ENCODE measurements at regions not wholly inside any gene's neighbourhood (a gene's known extent, or its start where the extent isn't known, plus 50 kb on each side); places are given as distances from the start of the nearest gene placed in this dataset.
"Not testable (repeated sequence)": the region's sequence is repeated elsewhere in the genome, so short reads cannot be mapped to it uniquely, and the experiment has no call there.

DNA sequence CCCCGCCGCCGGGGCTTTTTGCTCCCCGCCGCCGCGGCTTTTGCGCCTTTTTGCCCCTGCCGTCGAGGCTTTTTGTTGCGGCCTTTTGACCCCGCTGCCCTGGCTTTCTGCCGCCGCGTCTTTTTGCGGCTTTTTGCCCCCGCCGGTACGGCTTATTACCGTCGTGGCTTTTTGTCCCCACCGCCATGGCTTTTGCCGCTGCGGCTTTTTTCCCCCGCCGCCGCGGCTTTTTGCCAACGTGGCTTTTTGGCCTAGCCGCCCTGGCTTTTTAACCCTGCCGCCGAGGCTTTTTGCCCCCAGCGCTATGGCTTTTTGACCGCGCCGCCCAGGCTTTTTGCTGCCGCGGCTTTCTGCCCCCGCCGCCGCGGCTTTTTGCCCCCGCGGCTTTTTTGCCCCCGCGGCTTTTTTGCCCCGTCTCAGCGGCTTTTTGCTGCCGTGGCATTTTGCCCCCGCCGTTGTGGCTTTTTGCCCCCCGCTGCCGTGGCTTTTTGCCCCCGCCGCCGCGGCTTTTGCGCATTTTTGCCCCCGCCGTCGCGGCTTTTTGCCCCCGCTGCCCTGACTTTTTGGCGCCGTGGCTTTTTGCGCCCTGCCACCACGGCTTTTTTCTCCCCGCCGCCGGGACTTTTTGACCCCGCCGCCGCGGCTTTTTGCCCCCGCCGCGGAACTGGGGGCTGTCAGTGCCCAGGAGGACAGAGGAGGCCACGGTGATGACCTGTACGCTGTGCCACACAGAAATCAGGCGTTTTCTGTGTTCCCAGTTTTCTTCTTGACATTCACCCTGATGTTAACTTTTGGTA is 4828.5 kb upstream of the OR11H1 start:
- not testable (repeated sequence) for H3K9me3 Mint-ChIP-seq (ENCODE audit: low read depth); H3K4me1 Mint-ChIP-seq (ENCODE audit: low read depth); H3K27me3 Mint-ChIP-seq (ENCODE audit: low read depth); H3K36me3 Mint-ChIP-seq (ENCODE audit: low read depth); H3K4me3 Mint-ChIP-seq (ENCODE audit: unreplicated experiment); H3K27ac Mint-ChIP-seq (ENCODE audit: unreplicated experiment)
- DNase-seq (ENCODE audit: low spot score): peak; percentile 37

GRCh38 chr22:10708175-10708574 is 4819.8 kb upstream of the OR11H1 start:
- H3K27ac Mint-ChIP-seq (ENCODE audit: unreplicated experiment); H3K36me3 Mint-ChIP-seq (ENCODE audit: low read depth); H3K27me3 Mint-ChIP-seq (ENCODE audit: low read depth); H3K4me3 Mint-ChIP-seq (ENCODE audit: unreplicated experiment); H3K4me1 Mint-ChIP-seq (ENCODE audit: low read depth); DNase-seq (ENCODE audit: low spot score): not testable (repeated sequence)
- peaks cover 18% of the 10 kb centered on the region for H3K9me3 Mint-ChIP-seq (ENCODE audit: low read depth)

DNA sequence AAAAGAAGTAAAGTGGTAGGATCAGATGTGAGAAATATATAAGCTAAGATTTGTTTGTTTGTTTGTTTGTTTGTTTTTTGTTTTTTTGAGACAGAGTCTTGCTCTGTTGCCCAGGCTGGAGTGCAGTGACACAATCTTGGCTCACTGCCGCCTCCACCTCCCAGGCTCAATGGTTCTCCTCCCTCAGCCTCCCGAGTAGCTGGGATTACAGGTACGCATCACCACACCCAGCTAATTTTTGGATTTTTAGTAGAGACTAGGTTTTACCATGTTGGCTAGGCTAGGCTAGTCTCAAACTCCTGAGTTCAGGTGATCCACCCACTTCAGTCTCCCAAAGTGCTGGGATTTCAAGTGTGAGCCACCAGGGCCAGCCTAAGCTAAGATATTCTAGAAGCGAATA is 4817.1 kb upstream of the OR11H1 start:
- H3K9me3 Mint-ChIP-seq (ENCODE audit: low read depth): peaks cover 38% of the 10 kb centered on the region
- not testable (repeated sequence) for H3K27me3 Mint-ChIP-seq (ENCODE audit: low read depth)

DNA sequence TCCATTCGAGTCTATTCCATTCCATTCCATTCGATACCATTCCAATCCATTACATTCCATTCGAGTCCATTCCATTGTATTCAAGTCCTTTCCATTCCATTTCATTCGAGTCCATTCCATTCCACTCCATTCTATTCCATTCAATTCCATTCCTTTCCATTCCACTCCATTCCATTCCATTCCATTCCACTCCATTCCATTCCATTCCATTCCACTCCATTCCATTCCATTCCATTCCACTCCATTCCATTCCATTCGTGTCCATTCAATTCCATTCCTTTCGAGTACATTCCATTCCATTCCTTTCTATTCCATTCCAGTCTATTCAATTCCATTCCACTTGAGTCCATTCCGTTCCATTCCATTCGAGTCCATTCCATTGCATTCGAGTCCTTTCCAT is 4805.2 kb upstream of the OR11H1 start:
- H3K36me3 Mint-ChIP-seq (ENCODE audit: low read depth): peaks cover 46% of the 10 kb centered on the region
- H3K27ac Mint-ChIP-seq (ENCODE audit: unreplicated experiment); H3K27me3 Mint-ChIP-seq (ENCODE audit: low read depth); DNase-seq (ENCODE audit: low spot score); H3K4me1 Mint-ChIP-seq (ENCODE audit: low read depth); H3K4me3 Mint-ChIP-seq (ENCODE audit: unreplicated experiment): not testable (repeated sequence)
- peaks cover 73% of the 10 kb centered on the region for H3K9me3 Mint-ChIP-seq (ENCODE audit: low read depth)

More for the DNA sequence above, 4817.1 kb upstream of the OR11H1 start:
- H3K36me3 Mint-ChIP-seq (ENCODE audit: low read depth); H3K4me3 Mint-ChIP-seq (ENCODE audit: unreplicated experiment); H3K4me1 Mint-ChIP-seq (ENCODE audit: low read depth); H3K27ac Mint-ChIP-seq (ENCODE audit: unreplicated experiment); DNase-seq (ENCODE audit: low spot score): not testable (repeated sequence)

DNA sequence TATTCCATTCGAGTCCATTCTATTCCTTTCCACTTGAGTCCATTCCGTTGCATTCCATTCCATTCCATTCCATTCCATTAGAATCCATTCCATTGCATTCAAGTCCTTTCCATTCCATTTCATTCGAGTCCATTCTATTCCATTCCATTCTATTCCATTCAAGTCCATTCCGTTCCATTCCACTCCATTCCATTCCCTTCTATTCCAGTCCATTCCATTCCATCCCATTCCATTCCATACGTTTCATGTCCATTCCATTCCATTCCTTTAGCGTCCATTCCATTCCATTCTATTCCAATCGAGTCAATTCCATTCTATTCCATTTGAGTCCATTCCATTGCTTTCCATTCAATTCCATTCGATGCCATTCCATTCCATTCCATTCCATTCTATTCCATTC is 4804.0 kb upstream of the OR11H1 start:
- not testable (repeated sequence) for H3K4me3 Mint-ChIP-seq (ENCODE audit: unreplicated experiment); H3K27ac Mint-ChIP-seq (ENCODE audit: unreplicated experiment); H3K4me1 Mint-ChIP-seq (ENCODE audit: low read depth); DNase-seq (ENCODE audit: low spot score); H3K27me3 Mint-ChIP-seq (ENCODE audit: low read depth)
- Mint-ChIP-seq H3K36me3 (ENCODE audit: low read depth) (peaks cover 53% of the 10 kb centered on the region), H3K9me3 (ENCODE audit: low read depth) (peaks cover 77% of the 10 kb centered on the region)

- peaks cover 65% of the 10 kb centered on the region for H3K9me3 Mint-ChIP-seq (ENCODE audit: low read depth)
- no peak overlapping the region for H3K4me3 Mint-ChIP-seq (ENCODE audit: unreplicated experiment)
- TF ChIP-seq, protein P1, sequence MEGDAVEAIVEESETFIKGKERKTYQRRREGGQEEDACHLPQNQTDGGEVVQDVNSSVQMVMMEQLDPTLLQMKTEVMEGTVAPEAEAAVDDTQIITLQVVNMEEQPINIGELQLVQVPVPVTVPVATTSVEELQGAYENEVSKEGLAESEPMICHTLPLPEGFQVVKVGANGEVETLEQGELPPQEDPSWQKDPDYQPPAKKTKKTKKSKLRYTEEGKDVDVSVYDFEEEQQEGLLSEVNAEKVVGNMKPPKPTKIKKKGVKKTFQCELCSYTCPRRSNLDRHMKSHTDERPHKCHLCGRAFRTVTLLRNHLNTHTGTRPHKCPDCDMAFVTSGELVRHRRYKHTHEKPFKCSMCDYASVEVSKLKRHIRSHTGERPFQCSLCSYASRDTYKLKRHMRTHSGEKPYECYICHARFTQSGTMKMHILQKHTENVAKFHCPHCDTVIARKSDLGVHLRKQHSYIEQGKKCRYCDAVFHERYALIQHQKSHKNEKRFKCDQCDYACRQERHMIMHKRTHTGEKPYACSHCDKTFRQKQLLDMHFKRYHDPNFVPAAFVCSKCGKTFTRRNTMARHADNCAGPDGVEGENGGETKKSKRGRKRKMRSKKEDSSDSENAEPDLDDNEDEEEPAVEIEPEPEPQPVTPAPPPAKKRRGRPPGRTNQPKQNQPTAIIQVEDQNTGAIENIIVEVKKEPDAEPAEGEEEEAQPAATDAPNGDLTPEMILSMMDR (IDR thresholded peaks at IDR 0.05): no peak
- peaks cover 47% of the 10 kb centered on the region for H3K36me3 Mint-ChIP-seq (ENCODE audit: low read depth)
- no peak overlapping the region for H3K27ac Mint-ChIP-seq (ENCODE audit: unreplicated experiment)
- H3K27me3 Mint-ChIP-seq (ENCODE audit: low read depth): no peaks in the 10 kb centered on the region
- no peaks in the 10 kb centered on the region for H3K4me1 Mint-ChIP-seq (ENCODE audit: low read depth)
- DNase-seq (ENCODE audit: low spot score): no peak
Measured at GRCh38 chr22:10727393-10727792, 4800.6 kb upstream of the OR11H1 start.

GRCh38 chr22:10729979-10730378 is 4798.0 kb upstream of the OR11H1 start:
- DNase-seq (ENCODE audit: low spot score); H3K27ac Mint-ChIP-seq (ENCODE audit: unreplicated experiment); H3K27me3 Mint-ChIP-seq (ENCODE audit: low read depth); H3K4me3 Mint-ChIP-seq (ENCODE audit: unreplicated experiment); H3K4me1 Mint-ChIP-seq (ENCODE audit: low read depth): not testable (repeated sequence)
- peaks cover 55% of the 10 kb centered on the region for H3K9me3 Mint-ChIP-seq (ENCODE audit: low read depth)
- peaks cover 33% of the 10 kb centered on the region for H3K36me3 Mint-ChIP-seq (ENCODE audit: low read depth)

DNA sequence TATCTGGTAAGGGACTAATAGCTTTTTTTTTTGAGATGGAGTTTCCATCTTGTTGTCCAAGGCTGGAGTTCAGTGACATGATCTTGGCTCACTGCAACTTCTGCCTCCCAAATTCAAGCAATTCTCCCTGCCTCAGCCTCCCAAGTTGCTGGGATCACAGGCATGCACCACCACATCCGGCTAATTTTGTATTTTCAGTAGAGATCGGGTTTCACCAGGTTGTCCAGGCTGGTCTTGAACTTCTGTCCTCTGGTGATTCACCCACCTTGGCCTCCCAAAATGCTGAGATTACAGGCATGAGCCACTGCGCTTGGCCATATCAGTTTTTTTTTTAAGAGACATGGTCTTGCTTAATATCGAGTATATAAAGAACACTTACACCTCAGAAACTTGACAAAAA is 4797.3 kb upstream of the OR11H1 start:
- not testable (repeated sequence) for H3K27ac Mint-ChIP-seq (ENCODE audit: unreplicated experiment); H3K4me1 Mint-ChIP-seq (ENCODE audit: low read depth); H3K4me3 Mint-ChIP-seq (ENCODE audit: unreplicated experiment); DNase-seq (ENCODE audit: low spot score); H3K27me3 Mint-ChIP-seq (ENCODE audit: low read depth)
- Mint-ChIP-seq H3K9me3 (ENCODE audit: low read depth) (peaks cover 61% of the 10 kb centered on the region), H3K36me3 (ENCODE audit: low read depth) (peaks cover 33% of the 10 kb centered on the region)

GRCh38 chr22:10731246-10731974 is 4796.6 kb upstream of the OR11H1 start:
- H3K4me1 Mint-ChIP-seq (ENCODE audit: low read depth); H3K27me3 Mint-ChIP-seq (ENCODE audit: low read depth); H3K4me3 Mint-ChIP-seq (ENCODE audit: unreplicated experiment); H3K27ac Mint-ChIP-seq (ENCODE audit: unreplicated experiment); DNase-seq (ENCODE audit: low spot score): not testable (repeated sequence)
- Mint-ChIP-seq H3K9me3 (ENCODE audit: low read depth) (peaks cover 61% of the 10 kb centered on the region), H3K36me3 (ENCODE audit: low read depth) (peaks cover 33% of the 10 kb centered on the region)

- H3K9me3 Mint-ChIP-seq (ENCODE audit: low read depth): peaks cover 55% of the 10 kb centered on the region
- H3K27me3 Mint-ChIP-seq (ENCODE audit: low read depth); H3K27ac Mint-ChIP-seq (ENCODE audit: unreplicated experiment); H3K4me3 Mint-ChIP-seq (ENCODE audit: unreplicated experiment); H3K36me3 Mint-ChIP-seq (ENCODE audit: low read depth); H3K4me1 Mint-ChIP-seq (ENCODE audit: low read depth); DNase-seq (ENCODE audit: low spot score): not testable (repeated sequence)
Measured at GRCh38 chr22:10735075-10735474, 4792.9 kb upstream of the OR11H1 start.

DNA sequence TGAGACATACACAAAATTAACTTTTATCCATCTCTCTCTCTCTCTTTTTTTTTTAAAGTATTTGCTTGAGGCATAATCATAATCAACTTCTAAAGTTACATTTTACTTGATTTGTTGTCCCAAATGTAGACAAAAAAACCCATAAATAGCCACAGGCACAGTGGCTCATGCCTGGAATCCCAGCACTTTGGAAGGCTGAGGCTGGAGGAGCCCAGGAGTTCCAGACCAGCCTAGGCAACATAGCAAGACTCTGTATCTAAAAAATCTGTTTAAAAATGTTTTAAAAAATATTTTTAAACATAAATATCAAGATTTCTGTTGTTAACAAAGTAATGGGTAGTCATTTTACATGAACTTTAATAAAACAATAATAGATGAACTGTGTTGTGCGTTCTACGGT is 4791.1 kb upstream of the OR11H1 start:
- DNase-seq (ENCODE audit: low spot score); H3K4me1 Mint-ChIP-seq (ENCODE audit: low read depth); H3K27me3 Mint-ChIP-seq (ENCODE audit: low read depth); H3K36me3 Mint-ChIP-seq (ENCODE audit: low read depth); H3K4me3 Mint-ChIP-seq (ENCODE audit: unreplicated experiment); H3K27ac Mint-ChIP-seq (ENCODE audit: unreplicated experiment): not testable (repeated sequence)
- peaks cover 54% of the 10 kb centered on the region for H3K9me3 Mint-ChIP-seq (ENCODE audit: low read depth)

GRCh38 chr22:10737931-10738330 is 4790.1 kb upstream of the OR11H1 start:
- not testable (repeated sequence) for H3K4me1 Mint-ChIP-seq (ENCODE audit: low read depth); H3K36me3 Mint-ChIP-seq (ENCODE audit: low read depth); H3K4me3 Mint-ChIP-seq (ENCODE audit: unreplicated experiment); DNase-seq (ENCODE audit: low spot score); H3K27ac Mint-ChIP-seq (ENCODE audit: unreplicated experiment); H3K27me3 Mint-ChIP-seq (ENCODE audit: low read depth)
- H3K9me3 Mint-ChIP-seq (ENCODE audit: low read depth): peaks cover 51% of the 10 kb centered on the region

Data from chondrocyte (in vitro differentiated cells).